ENCODE measurements at regions not wholly inside any gene's neighbourhood (a gene's known extent, or its start where the extent isn't known, plus 50 kb on each side); places are given as distances from the start of the nearest gene placed in this dataset.

- intact Hi-C loops (cut with micrococcal nuclease; ENCODE audit: unreplicated experiment) = no loop called here
- POLR2A ChIA-PET (ENCODE audit: low non-redundant PET) = no interaction called here
- no TSS peak for BruUV-seq (replicated peaks)
Measured at GRCh38 chr6:20318851-20319387, 82.8 kb upstream of the E2F3 start.

GRCh38 chr6:20319520-20320357, 81.9 kb upstream of the E2F3 start:
- no peak for TF ChIP-seq CTCF (conservative IDR thresholded peaks at IDR 0.05; ENCODE audit: low read depth, low read length)
- TF ChIP-seq EZH2 (IDR thresholded peaks at IDR 0.05; ENCODE audit: borderline replicate concordance, low read depth, low read length, poor library complexity, severe bottlenecking) = no peak
- H3K4me3 ChIP-seq (ENCODE audit: low read depth, low read length, poor library complexity, severe bottlenecking) = no peak overlapping the region
- CTCF ChIA-PET = no interaction called here
- H3K27ac ChIP-seq (ENCODE audit: low read depth, low read length, poor library complexity, severe bottlenecking) = no peak overlapping the region
- no peaks in the 10 kb centered on the region for H3K27me3 ChIP-seq (replicated peaks; ENCODE audit: insufficient read depth, low read depth, low read length, poor library complexity)
- no peaks in the 10 kb centered on the region for H3K9me3 ChIP-seq (ENCODE audit: low read depth, low read length, poor library complexity, severe bottlenecking)
- DNase-seq (ENCODE audit: low spot score) = no peak
- intact Hi-C loops (cut with micrococcal nuclease; ENCODE audit: unreplicated experiment) = no loop called here
- BruUV-seq (replicated peaks) = no TSS peak
- H3K4me1 ChIP-seq (ENCODE audit: insufficient read depth, low read length, poor library complexity, severe bottlenecking) = no peaks in the 10 kb centered on the region
- no peaks in the 10 kb centered on the region for H3K36me3 ChIP-seq (ENCODE audit: insufficient read depth, low read length, poor library complexity, severe bottlenecking)
- POLR2A ChIA-PET (ENCODE audit: low non-redundant PET) = no interaction called here

More at GRCh38 chr6:20318851-20319387, 82.8 kb upstream of the E2F3 start:
- H3K27me3 ChIP-seq (replicated peaks; ENCODE audit: insufficient read depth, low read depth, low read length, poor library complexity) = no peaks in the 10 kb centered on the region
- no peaks in the 10 kb centered on the region for H3K9me3 ChIP-seq (ENCODE audit: low read depth, low read length, poor library complexity, severe bottlenecking)
- CTCF ChIA-PET = no interaction called here
- H3K27ac ChIP-seq (ENCODE audit: low read depth, low read length, poor library complexity, severe bottlenecking) = no peak overlapping the region
- no peak for DNase-seq (ENCODE audit: low spot score)
- H3K4me1 ChIP-seq (ENCODE audit: insufficient read depth, low read length, poor library complexity, severe bottlenecking) = peaks cover 3% of the 10 kb centered on the region
- H3K4me3 ChIP-seq (ENCODE audit: low read depth, low read length, poor library complexity, severe bottlenecking) = no peak overlapping the region
- no peaks in the 10 kb centered on the region for H3K36me3 ChIP-seq (ENCODE audit: insufficient read depth, low read length, poor library complexity, severe bottlenecking)
- TF ChIP-seq EZH2 (IDR thresholded peaks at IDR 0.05; ENCODE audit: borderline replicate concordance, low read depth, low read length, poor library complexity, severe bottlenecking) (no peak), CTCF (conservative IDR thresholded peaks at IDR 0.05; ENCODE audit: low read depth, low read length) (no peak)

GRCh38 chr6:20325641-20326421, 75.8 kb upstream of the E2F3 start:
- H3K27me3 ChIP-seq (replicated peaks; ENCODE audit: insufficient read depth, low read depth, low read length, poor library complexity) = peaks cover 14% of the 10 kb centered on the region
- no peak for TF ChIP-seq CTCF (conservative IDR thresholded peaks at IDR 0.05; ENCODE audit: low read depth, low read length)
- intact Hi-C loops (cut with micrococcal nuclease; ENCODE audit: unreplicated experiment) = no loop called here
- DNase-seq (ENCODE audit: low spot score) = no peak
- H3K4me3 ChIP-seq (ENCODE audit: low read depth, low read length, poor library complexity, severe bottlenecking) = no peak overlapping the region
- H3K36me3 ChIP-seq (ENCODE audit: insufficient read depth, low read length, poor library complexity, severe bottlenecking) = no peaks in the 10 kb centered on the region
- CTCF ChIA-PET = no interaction called here
- H3K27ac ChIP-seq (ENCODE audit: low read depth, low read length, poor library complexity, severe bottlenecking) = no peak overlapping the region
- BruUV-seq (replicated peaks) = no TSS peak
- no peaks in the 10 kb centered on the region for H3K4me1 ChIP-seq (ENCODE audit: insufficient read depth, low read length, poor library complexity, severe bottlenecking)
- POLR2A ChIA-PET (ENCODE audit: low non-redundant PET) = no interaction called here
- no peaks in the 10 kb centered on the region for H3K9me3 ChIP-seq (ENCODE audit: low read depth, low read length, poor library complexity, severe bottlenecking)
